ENCODE measurements at regions not wholly inside any gene's neighbourhood (a gene's known extent, or its start where the extent isn't known, plus 50 kb on each side); places are given as distances from the start of the nearest gene placed in this dataset.
"Not testable (repeated sequence)": the region's sequence is repeated elsewhere in the genome, so short reads cannot be mapped to it uniquely, and the experiment has no call there.

DNA sequence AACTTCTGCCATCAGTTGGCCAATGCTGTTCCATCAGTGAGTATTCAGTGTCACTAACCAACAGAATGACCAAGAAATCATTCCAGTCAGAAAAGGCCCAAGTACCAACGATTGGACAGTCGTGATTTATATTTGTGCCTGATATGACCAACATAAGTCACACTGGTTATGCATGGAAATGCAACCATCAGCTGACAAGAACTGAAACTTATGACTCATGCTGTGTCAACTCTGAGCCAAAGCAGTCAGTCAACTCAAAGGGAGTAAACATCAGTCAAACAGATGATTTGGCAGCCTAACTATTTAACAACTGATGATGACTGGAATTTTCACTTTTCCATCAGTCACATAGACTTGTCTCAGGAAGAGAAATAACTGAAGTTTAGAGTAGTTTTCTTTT, 142.4 kb downstream of the ANXA2 start:
- in situ Hi-C loops (cut with MboI; ENCODE audit: low sequenced_read_pairs): no loop called here

DNA sequence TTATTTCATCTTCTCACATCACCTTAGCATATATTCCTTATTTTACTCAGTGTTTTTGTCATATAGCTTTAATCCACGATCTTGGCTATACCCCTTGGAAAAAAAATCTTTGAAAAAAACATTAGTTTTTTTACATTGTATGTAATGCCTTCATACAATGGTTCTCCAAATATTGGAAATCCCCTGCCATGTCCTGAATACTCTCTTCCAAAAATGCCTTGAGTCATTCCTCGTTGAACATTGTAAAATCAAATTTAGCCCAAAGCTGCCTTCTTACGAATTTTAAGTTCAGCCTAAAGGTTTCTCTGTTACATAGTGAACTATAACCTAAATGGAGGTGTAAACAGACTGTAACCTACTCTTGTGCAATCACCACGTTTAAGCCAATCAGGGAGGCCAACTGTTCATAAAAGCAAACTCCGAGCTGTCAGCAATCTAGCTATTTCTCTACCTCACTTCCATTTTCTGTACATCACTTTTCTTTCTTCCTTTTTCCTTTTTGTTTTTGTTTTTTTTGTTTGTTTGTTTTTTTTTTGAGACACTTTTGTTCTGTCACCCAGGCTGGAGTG, 140.1 kb downstream of the ANXA2 start:
- in situ Hi-C loops (cut with MboI; ENCODE audit: low sequenced_read_pairs): no loop called here

DNA sequence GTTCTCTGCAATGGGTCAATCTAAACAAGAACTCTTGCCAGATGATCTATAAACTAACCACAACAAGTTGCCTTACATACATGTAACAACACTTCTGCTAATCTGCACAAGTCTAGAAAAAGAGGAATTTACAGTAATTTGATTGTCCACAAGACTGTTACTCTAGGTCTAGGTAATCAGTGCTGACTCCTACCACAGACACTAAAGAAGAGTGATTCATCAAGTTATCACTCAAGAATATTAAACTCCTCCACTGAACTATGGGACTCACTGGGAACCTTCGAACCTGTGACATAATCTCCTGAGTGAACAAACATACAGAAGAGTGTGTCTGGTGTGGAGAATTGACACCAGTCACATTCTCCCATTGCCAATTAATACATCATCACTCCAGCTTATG, 138.3 kb downstream of the ANXA2 start:
- in situ Hi-C loops (cut with MboI; ENCODE audit: low sequenced_read_pairs): no loop called here

DNA sequence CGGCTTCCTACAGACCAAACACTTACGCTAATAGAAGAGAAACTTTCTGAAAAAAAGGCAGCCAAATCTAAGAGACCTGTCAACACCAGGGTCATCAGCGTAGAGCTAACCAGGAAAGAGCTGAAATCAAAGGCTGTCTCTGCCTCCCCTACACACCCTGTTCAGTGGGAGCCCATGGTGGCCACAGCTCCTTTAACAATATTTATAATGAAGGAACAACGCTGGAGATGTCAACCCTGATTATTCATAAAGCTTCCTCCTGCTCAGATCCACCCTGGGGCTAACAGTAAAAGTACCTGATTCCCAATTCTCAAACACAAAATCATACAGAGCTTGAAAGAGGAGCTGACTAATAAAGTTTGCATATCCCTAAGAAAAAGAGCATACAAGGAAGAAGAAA, 133.7 kb downstream of the ANXA2 start:
- in situ Hi-C loops (cut with MboI; ENCODE audit: low sequenced_read_pairs): no loop called here

GRCh38 chr15:60264566-60264965, 133.2 kb downstream of the ANXA2 start:
- in situ Hi-C loops (cut with MboI; ENCODE audit: low sequenced_read_pairs): no loop called here

DNA sequence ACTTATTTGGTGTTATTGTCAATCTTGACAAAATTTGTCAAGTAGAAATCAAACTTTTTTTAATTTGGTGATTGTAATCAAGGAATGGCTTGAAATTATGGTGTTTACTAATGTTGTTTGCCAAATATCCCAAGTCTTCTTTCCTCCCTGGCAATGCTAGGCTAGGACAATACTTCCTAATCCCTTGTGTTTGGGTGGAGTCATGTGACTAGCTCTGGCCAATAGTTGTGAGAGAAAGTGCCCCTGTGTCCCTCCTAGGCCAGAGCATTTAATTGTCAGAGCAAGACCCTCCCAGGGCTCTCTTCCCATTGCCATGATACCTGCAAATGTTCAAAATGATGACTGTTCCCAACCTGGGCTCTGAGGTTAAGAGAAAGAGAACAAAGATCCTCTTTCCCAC, 132.7 kb downstream of the ANXA2 start:
- in situ Hi-C loops (cut with MboI; ENCODE audit: low sequenced_read_pairs): no loop called here

DNA sequence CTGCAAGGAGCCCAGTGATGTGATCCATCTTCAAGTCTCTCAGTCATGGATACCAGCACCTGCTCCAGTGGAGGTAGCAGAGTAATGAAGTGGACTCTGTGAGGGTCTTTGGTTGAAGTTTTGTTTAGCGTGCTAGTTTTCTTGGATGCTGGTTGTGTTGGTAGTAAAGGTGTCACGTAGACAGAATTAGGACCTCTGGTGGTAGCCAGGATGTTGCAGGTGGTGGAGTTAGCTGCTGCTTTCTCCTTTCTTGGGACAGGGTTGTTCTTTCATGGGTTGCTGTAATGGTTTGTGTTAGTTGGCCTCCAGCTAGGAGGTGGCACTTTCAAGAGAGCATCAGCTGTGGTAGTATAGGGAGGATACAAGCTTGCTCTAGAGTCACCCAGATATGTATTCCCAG, 125.2 kb downstream of the ANXA2 start:
- in situ Hi-C loops (cut with MboI; ENCODE audit: low sequenced_read_pairs): no loop called here

- in situ Hi-C loops (cut with MboI; ENCODE audit: low sequenced_read_pairs): no loop called here
These were observed 122.2 kb downstream of the ANXA2 start for GRCh38 chr15:60275624-60276023.

GRCh38 chr15:60278879-60279278, 118.9 kb downstream of the ANXA2 start:
- in situ Hi-C loops (cut with MboI; ENCODE audit: low sequenced_read_pairs): no loop called here

GRCh38 chr15:60280259-60280658, 117.5 kb downstream of the ANXA2 start:
- in situ Hi-C loops (cut with MboI; ENCODE audit: low sequenced_read_pairs): no loop called here

- in situ Hi-C loops (cut with MboI; ENCODE audit: low sequenced_read_pairs): no loop called here
These were observed 113.8 kb downstream of the ANXA2 start for GRCh38 chr15:60283936-60284335.

DNA sequence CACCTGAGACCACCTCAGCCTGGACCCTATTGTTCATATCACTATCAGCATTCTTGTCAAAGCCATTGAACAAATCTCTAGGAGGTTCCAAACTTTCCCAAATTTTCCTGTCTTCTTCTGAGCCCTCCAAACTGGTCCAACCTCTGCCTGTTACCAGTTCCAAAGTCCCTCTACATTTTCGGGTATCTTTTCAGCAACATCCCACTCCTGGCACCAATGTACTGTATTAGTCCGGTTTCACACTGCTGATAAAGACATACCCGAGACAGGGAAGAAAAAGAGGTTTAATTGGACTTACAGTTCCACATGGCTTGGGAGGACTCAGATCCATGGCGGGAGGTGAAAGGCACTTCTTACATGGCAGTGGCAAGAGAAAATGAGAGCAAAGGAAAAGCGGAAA, 101.9 kb downstream of the ANXA2 start:
- in situ Hi-C loops (cut with MboI; ENCODE audit: low sequenced_read_pairs): not testable (repeated sequence)

DNA sequence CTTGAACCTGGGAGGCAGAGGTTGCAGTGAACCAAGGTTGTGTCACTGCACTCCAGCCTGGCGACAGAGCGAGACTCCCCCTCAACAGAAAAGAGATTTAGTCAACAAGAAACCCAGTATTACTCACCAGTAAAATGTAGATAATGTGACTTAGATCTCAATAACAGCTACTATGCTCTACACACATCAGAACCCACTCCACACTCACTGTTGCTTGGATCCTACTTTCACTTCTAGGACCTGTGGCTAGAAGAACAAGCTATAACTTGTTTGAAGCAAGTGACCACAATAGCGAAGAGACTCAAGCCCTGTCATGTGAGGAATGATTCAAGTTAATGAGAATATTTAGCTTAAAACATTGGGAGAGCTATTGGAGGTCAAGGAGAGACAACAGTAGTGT, 100.7 kb downstream of the ANXA2 start:
- in situ Hi-C loops (cut with MboI; ENCODE audit: low sequenced_read_pairs): no loop called here

All from HL-60/S4 (cell line).